ENCODE measurements at regions not wholly inside any gene's neighbourhood (a gene's known extent, or its start where the extent isn't known, plus 50 kb on each side); places are given as distances from the start of the nearest gene placed in this dataset.

DNA sequence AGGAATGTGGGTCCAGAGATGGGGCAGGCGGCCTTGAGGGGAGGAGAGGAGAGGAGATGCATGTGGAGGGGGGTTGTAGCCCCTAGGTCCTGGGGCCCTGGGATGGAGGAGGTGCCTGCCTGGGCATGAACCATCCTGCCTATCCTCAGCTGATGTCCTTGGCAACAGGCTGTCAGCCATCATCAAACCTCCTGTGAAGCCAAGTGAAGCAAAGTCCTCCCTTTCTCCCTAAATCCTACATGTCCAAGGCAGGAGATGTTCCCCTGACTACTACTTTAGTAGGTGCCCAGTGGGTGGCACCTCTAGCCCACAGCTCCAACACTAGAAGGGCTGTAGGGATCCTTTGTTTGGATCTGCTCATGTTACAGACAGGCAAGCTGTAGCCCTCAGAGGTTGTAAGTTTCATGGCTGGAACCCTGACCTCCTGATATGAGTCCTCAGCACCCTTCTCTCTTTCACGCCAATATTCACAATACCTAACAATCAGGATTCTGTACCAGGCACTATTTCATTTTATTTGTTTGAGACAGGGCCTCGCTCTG lies 66.6 kb upstream of the SYPL1 start:
- DNase-seq = no peak
- TF ChIP-seq CTCF (IDR thresholded peaks at IDR 0.05; ENCODE audit: partially characterized antibody, unreplicated experiment) = no peak
- Mint-ChIP-seq H3K27ac (ENCODE audit: unreplicated experiment) (no peak overlapping the region), H3K9me3 (ENCODE audit: unreplicated experiment) (no peaks in the 10 kb centered on the region), H3K4me3 (ENCODE audit: unreplicated experiment) (no peak overlapping the region), H3K4me1 (ENCODE audit: low read depth, unreplicated experiment) (no peaks in the 10 kb centered on the region), H3K27me3 (ENCODE audit: unreplicated experiment) (no peaks in the 10 kb centered on the region), H3K36me3 (ENCODE audit: unreplicated experiment) (no peaks in the 10 kb centered on the region)

GRCh38 chr7:106177738-106178592 lies 65.9 kb upstream of the SYPL1 start:
- Mint-ChIP-seq H3K4me1 (ENCODE audit: low read depth, unreplicated experiment) (no peaks in the 10 kb centered on the region), H3K27me3 (ENCODE audit: unreplicated experiment) (no peaks in the 10 kb centered on the region), H3K9me3 (ENCODE audit: unreplicated experiment) (no peaks in the 10 kb centered on the region), H3K36me3 (ENCODE audit: unreplicated experiment) (no peaks in the 10 kb centered on the region), H3K27ac (ENCODE audit: unreplicated experiment) (no peak overlapping the region), H3K4me3 (ENCODE audit: unreplicated experiment) (no peak overlapping the region)
- no peak for DNase-seq
- no peak for TF ChIP-seq CTCF (IDR thresholded peaks at IDR 0.05; ENCODE audit: partially characterized antibody, unreplicated experiment)

DNA sequence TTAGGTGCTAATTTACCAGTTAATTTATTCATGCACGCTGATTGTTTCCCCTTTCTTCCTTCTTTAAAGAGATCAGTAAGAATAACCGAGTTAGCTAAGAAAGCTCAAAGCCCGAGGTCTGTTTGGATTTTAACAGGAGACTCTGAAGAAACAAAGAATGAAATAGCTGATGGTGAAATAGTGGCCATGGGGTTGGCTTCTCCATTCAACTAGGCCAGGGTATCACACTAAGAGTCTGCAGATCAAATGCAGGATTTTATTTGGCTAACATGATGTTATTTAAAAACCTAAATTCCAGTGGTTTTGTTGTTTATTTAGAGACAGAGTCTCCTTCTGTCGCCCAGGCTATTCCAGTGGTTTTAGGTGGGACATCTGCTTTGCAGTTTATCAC lies 65.2 kb upstream of the SYPL1 start:
- no peak for TF ChIP-seq CTCF (IDR thresholded peaks at IDR 0.05; ENCODE audit: partially characterized antibody, unreplicated experiment)
- Mint-ChIP-seq H3K4me3 (ENCODE audit: unreplicated experiment) (no peak overlapping the region), H3K36me3 (ENCODE audit: unreplicated experiment) (no peaks in the 10 kb centered on the region), H3K27me3 (ENCODE audit: unreplicated experiment) (no peaks in the 10 kb centered on the region), H3K4me1 (ENCODE audit: low read depth, unreplicated experiment) (no peaks in the 10 kb centered on the region), H3K27ac (ENCODE audit: unreplicated experiment) (no peak overlapping the region), H3K9me3 (ENCODE audit: unreplicated experiment) (no peaks in the 10 kb centered on the region)
- DNase-seq = no peak

GRCh38 chr7:106176414-106177299 lies 64.5 kb upstream of the SYPL1 start:
- H3K27ac Mint-ChIP-seq (ENCODE audit: unreplicated experiment) = no peak overlapping the region
- peak; percentile 82 for TF ChIP-seq CTCF (IDR thresholded peaks at IDR 0.05; ENCODE audit: partially characterized antibody, unreplicated experiment)
- no peaks in the 10 kb centered on the region for H3K9me3 Mint-ChIP-seq (ENCODE audit: unreplicated experiment)
- H3K4me3 Mint-ChIP-seq (ENCODE audit: unreplicated experiment) = no peak overlapping the region
- peak; percentile 93 for DNase-seq
- no peaks in the 10 kb centered on the region for H3K27me3 Mint-ChIP-seq (ENCODE audit: unreplicated experiment)
- no peaks in the 10 kb centered on the region for H3K4me1 Mint-ChIP-seq (ENCODE audit: low read depth, unreplicated experiment)
- H3K36me3 Mint-ChIP-seq (ENCODE audit: unreplicated experiment) = no peaks in the 10 kb centered on the region
